ENCODE measurements at regions not wholly inside any gene's neighbourhood (a gene's known extent, or its start where the extent isn't known, plus 50 kb on each side); places are given as distances from the start of the nearest gene placed in this dataset.
A peak's percentile ranks its signal among the peaks of the same experiment; 100 is the strongest.

GRCh38 chr6:130655586-130655985 is 171.6 kb upstream of the SMLR1 start:
- Histone ChIP-seq H3K9me3 (ENCODE audit: control insufficient read depth, insufficient read depth, low read depth, low read length) (no peaks in the 10 kb centered on the region), H3K4me1 (ENCODE audit: control insufficient read depth, extremely low read depth, insufficient read depth, low read length) (no peaks in the 10 kb centered on the region), H3K79me2 (ENCODE audit: control insufficient read depth, insufficient read depth, low read length) (no peaks in the 10 kb centered on the region), H3K27ac (ENCODE audit: insufficient read depth, low read length) (no peak overlapping the region), H3K27me3 (ENCODE audit: control insufficient read depth, insufficient read depth, low read length) (no peaks in the 10 kb centered on the region), H3K36me3 (ENCODE audit: control insufficient read depth, insufficient read depth, low read length) (no peaks in the 10 kb centered on the region), H4K20me1 (ENCODE audit: control insufficient read depth, extremely low read depth, insufficient read depth, low read length) (no peaks in the 10 kb centered on the region), H3K9ac (ENCODE audit: insufficient read depth, low read length) (no peak overlapping the region), H2AFZ (ENCODE audit: low read length) (no peak overlapping the region), H3K4me3 (replicated peaks in 1 of 4; ENCODE audit: control extremely low read depth in 1 of 4, insufficient read depth in 1 of 4, low read depth in 3 of 4, low read length in 4 of 4) (no peak overlapping the region), H3K4me2 (ENCODE audit: extremely low read depth, insufficient read depth, low read length) (no peak overlapping the region)
- TF ChIP-seq EZH2 (IDR thresholded peaks at IDR 0.05; ENCODE audit: low read length, missing control alignments) (no peak), CTCF (conservative IDR thresholded peaks at IDR 0.05 in 1 of 2, IDR thresholded peaks at IDR 0.05 in 1 of 2; ENCODE audit: low read depth in 1 of 2, low read length in 2 of 2) (no peak)
- peak in 1 of 2 donors; percentile 75 for DNase-seq (ENCODE audit: low read depth in 2 of 2)

GRCh38 chr6:130661077-130661476 is 166.1 kb upstream of the SMLR1 start:
- Histone ChIP-seq H3K4me1 (ENCODE audit: control insufficient read depth, extremely low read depth, insufficient read depth, low read length) (no peaks in the 10 kb centered on the region), H4K20me1 (ENCODE audit: control insufficient read depth, extremely low read depth, insufficient read depth, low read length) (no peaks in the 10 kb centered on the region), H3K4me3 (replicated peaks in 1 of 4; ENCODE audit: control extremely low read depth in 1 of 4, insufficient read depth in 1 of 4, low read depth in 3 of 4, low read length in 4 of 4) (no peak overlapping the region), H3K9ac (ENCODE audit: insufficient read depth, low read length) (no peak overlapping the region), H3K9me3 (ENCODE audit: control insufficient read depth, insufficient read depth, low read depth, low read length) (no peaks in the 10 kb centered on the region), H3K27me3 (ENCODE audit: control insufficient read depth, insufficient read depth, low read length) (no peaks in the 10 kb centered on the region), H3K79me2 (ENCODE audit: control insufficient read depth, insufficient read depth, low read length) (no peaks in the 10 kb centered on the region), H3K36me3 (ENCODE audit: control insufficient read depth, insufficient read depth, low read length) (no peaks in the 10 kb centered on the region), H2AFZ (ENCODE audit: low read length) (no peak overlapping the region), H3K27ac (ENCODE audit: insufficient read depth, low read length) (no peak overlapping the region), H3K4me2 (ENCODE audit: extremely low read depth, insufficient read depth, low read length) (no peak overlapping the region)
- TF ChIP-seq EZH2 (IDR thresholded peaks at IDR 0.05; ENCODE audit: low read length, missing control alignments): no peak
- TF ChIP-seq CTCF (conservative IDR thresholded peaks at IDR 0.05 in 1 of 2, IDR thresholded peaks at IDR 0.05 in 1 of 2; ENCODE audit: low read depth in 1 of 2, low read length in 2 of 2): no peak
- DNase-seq (ENCODE audit: low read depth in 2 of 2): no peak

DNA sequence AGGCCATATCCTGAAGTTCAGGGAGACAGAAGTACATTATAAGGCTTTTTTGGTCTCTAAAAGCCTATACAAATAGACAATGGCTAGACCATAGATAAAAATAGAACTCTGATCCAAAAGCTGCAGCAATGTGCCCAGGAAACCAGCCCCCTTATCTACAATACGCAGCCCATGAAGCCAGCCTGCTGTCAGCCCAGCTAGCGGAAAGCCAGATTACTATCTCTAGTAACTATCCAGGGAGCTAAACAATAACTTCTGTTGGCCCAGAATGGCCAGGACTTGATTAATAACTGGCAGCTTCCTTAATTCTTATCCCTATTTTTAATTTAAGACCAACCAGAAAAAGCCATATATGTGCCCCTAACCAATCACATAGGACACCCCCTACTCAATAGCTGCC is 160.4 kb upstream of the SMLR1 start:
- Histone ChIP-seq H3K36me3 (ENCODE audit: control insufficient read depth, insufficient read depth, low read length) (no peaks in the 10 kb centered on the region), H3K79me2 (ENCODE audit: control insufficient read depth, insufficient read depth, low read length) (no peaks in the 10 kb centered on the region), H4K20me1 (ENCODE audit: control insufficient read depth, extremely low read depth, insufficient read depth, low read length) (no peaks in the 10 kb centered on the region), H3K4me1 (ENCODE audit: control insufficient read depth, extremely low read depth, insufficient read depth, low read length) (peaks cover 2% of the 10 kb centered on the region), H2AFZ (ENCODE audit: low read length) (no peak overlapping the region), H3K4me2 (ENCODE audit: extremely low read depth, insufficient read depth, low read length) (no peak overlapping the region), H3K4me3 (replicated peaks in 1 of 4; ENCODE audit: control extremely low read depth in 1 of 4, insufficient read depth in 1 of 4, low read depth in 3 of 4, low read length in 4 of 4) (no peak overlapping the region), H3K27ac (ENCODE audit: insufficient read depth, low read length) (no peak overlapping the region), H3K9ac (ENCODE audit: insufficient read depth, low read length) (no peak overlapping the region), H3K27me3 (ENCODE audit: control insufficient read depth, insufficient read depth, low read length) (no peaks in the 10 kb centered on the region), H3K9me3 (ENCODE audit: control insufficient read depth, insufficient read depth, low read depth, low read length) (no peaks in the 10 kb centered on the region)
- no peak for DNase-seq (ENCODE audit: low read depth in 2 of 2)
- no peak for TF ChIP-seq EZH2 (IDR thresholded peaks at IDR 0.05; ENCODE audit: low read length, missing control alignments)
